H9 (cell line): ENCODE measurements at regions not wholly inside any gene's neighbourhood (a gene's known extent, or its start where the extent isn't known, plus 50 kb on each side); places are given as distances from the start of the nearest gene placed in this dataset.
A peak's percentile ranks its signal among the peaks of the same experiment; 100 is the strongest.

ENCODE experiments used
- DNase-seq: peaks from one replicate; pipeline ENCODE4 v3.0.0-alpha.2; 2017
- H2AFZ ChIP-seq: one replicate; pipeline ENCODE4 v1.6.1; 2013; ENCODE audit warnings: mild to moderate bottlenecking, low read length, control low read depth, moderate library complexity
- H2AK5ac ChIP-seq: 2 replicates; pipeline ENCODE4 v1.6.1; 2013; ENCODE audit warnings: low read length, control low read depth, mixed read lengths; ENCODE audit not compliant: insufficient read length
- H2BK120ac ChIP-seq: one replicate; pipeline ENCODE4 v1.6.1; 2013; ENCODE audit warnings: low read depth, mild to moderate bottlenecking, low read length, control low read depth, inconsistent platforms; ENCODE audit not compliant: poor library complexity, severe bottlenecking
- H2BK12ac ChIP-seq: 2 replicates; pipeline ENCODE4 v1.6.1; 2013; ENCODE audit warnings: low read length, control low read depth, mixed read lengths, low read depth; ENCODE audit not compliant: insufficient read length
- H2BK15ac ChIP-seq: 2 replicates; pipeline ENCODE4 v1.6.1; 2013; ENCODE audit warnings: low read depth, low read length, control low read depth
- H2BK20ac ChIP-seq: one replicate; pipeline ENCODE4 v1.6.1; 2013; ENCODE audit warnings: low read depth, mild to moderate bottlenecking, low read length, control low read depth, inconsistent platforms; ENCODE audit not compliant: poor library complexity, severe bottlenecking
- H2BK5ac ChIP-seq: 2 replicates; pipeline ENCODE4 v1.6.1; 2013; ENCODE audit warnings: low read length, control low read depth, mixed read lengths; ENCODE audit not compliant: insufficient read length
- H3K14ac ChIP-seq: 2 replicates; pipeline ENCODE4 v1.6.1; 2013; ENCODE audit warnings: low read length, control low read depth; ENCODE audit not compliant: insufficient read depth
- H3K18ac ChIP-seq: 2 replicates; pipeline ENCODE4 v1.6.1; 2013; ENCODE audit warnings: low read depth, mild to moderate bottlenecking, mixed read lengths, low read length, control low read depth; ENCODE audit not compliant: insufficient read length
- H3K23ac ChIP-seq: 2 replicates; pipeline ENCODE4 v1.6.1; 2013; ENCODE audit warnings: low read length, control low read depth, mixed read lengths, low read depth; ENCODE audit not compliant: insufficient read length
- H3K23me2 ChIP-seq: 2 replicates; pipeline ENCODE4 v1.6.1; 2013; ENCODE audit warnings: low read depth, mild to moderate bottlenecking, mixed read lengths, low read length, control low read depth; ENCODE audit not compliant: insufficient read length, poor library complexity, severe bottlenecking
- H3K27ac ChIP-seq: 2 replicates; pipeline ENCODE4 v1.5.1; 2013; ENCODE audit warnings: low read length, control low read depth, mixed read lengths, low read depth; ENCODE audit not compliant: insufficient read length
- H3K27me3 ChIP-seq: 2 replicates; pipeline ENCODE4 v1.6.1; 2013; ENCODE audit warnings: low read length, control low read depth, inconsistent platforms; ENCODE audit not compliant: insufficient read depth
- H3K4ac ChIP-seq: 2 replicates; pipeline ENCODE4 v1.6.1; 2013; ENCODE audit warnings: low read depth, mild to moderate bottlenecking, control low read depth, inconsistent platforms, low read length, moderate library complexity
- H3K4me1 ChIP-seq: 2 replicates; pipeline ENCODE4 v1.6.1; 2013; ENCODE audit warnings: low read length, control low read depth, inconsistent platforms; ENCODE audit not compliant: insufficient read depth
- H3K4me2 ChIP-seq: 2 replicates; pipeline ENCODE4 v1.6.1; 2013; ENCODE audit warnings: low read length, control low read depth, mixed read lengths; ENCODE audit not compliant: insufficient read length, insufficient read depth
- H3K56ac ChIP-seq: 2 replicates; pipeline ENCODE4 v1.6.1; 2013; ENCODE audit warnings: low read depth, mild to moderate bottlenecking, mixed read lengths, low read length, control low read depth; ENCODE audit not compliant: insufficient read length
- H3K79me1 ChIP-seq: 2 replicates; pipeline ENCODE4 v1.6.1; 2013; ENCODE audit warnings: low read depth, mild to moderate bottlenecking, moderate library complexity, low read length, control low read depth, inconsistent platforms; ENCODE audit not compliant: insufficient read depth, poor library complexity, severe bottlenecking
- H3K79me2 ChIP-seq: 2 replicates; pipeline ENCODE4 v1.6.1; 2013; ENCODE audit warnings: low read length, control low read depth, inconsistent platforms; ENCODE audit not compliant: insufficient read depth
- H3K9ac ChIP-seq: 2 replicates; pipeline ENCODE4 v1.6.1; 2013; ENCODE audit warnings: low read length, control low read depth, mixed read lengths; ENCODE audit not compliant: insufficient read length; ENCODE audit errors: extremely low read depth
- H3K9me3 ChIP-seq: one replicate; pipeline ENCODE4 v1.6.1; 2013; ENCODE audit warnings: low read depth, low read length, inconsistent platforms; ENCODE audit not compliant: control insufficient read depth
- H3T11ph ChIP-seq: one replicate; pipeline ENCODE4 v1.6.1; 2013; ENCODE audit warnings: mild to moderate bottlenecking, low read length, control low read depth, inconsistent platforms
- H4K20me1 ChIP-seq: one replicate; pipeline ENCODE4 v1.6.1; 2013; ENCODE audit not compliant: control insufficient read depth, insufficient read length, insufficient read depth
- H4K5ac ChIP-seq: 2 replicates; pipeline ENCODE4 v1.6.1; 2013; ENCODE audit warnings: low read depth, mild to moderate bottlenecking, mixed read lengths, low read length, control low read depth; ENCODE audit not compliant: insufficient read length
- H4K8ac ChIP-seq: replicated peaks from 2 replicates; pipeline ENCODE4 v1.6.1; 2013; ENCODE audit warnings: low read length, control low read depth, mixed read lengths, low read depth; ENCODE audit not compliant: insufficient read length
- H4K91ac ChIP-seq: 2 replicates; pipeline ENCODE4 v1.6.1; 2013; ENCODE audit warnings: low read depth, mild to moderate bottlenecking, moderate library complexity, mixed read lengths, low read length, control low read depth; ENCODE audit not compliant: insufficient read length
- H3K27ac Mint-ChIP-seq, 3 experiments: 2 replicates in 2 of 3; 3 replicates in 1 of 3; pipeline ENCODE4 v1.8.0; 2020 to 2021; ENCODE audit warnings: mixed read lengths in 3 of 3, mild to moderate bottlenecking in 1 of 3, moderate library complexity in 1 of 3
- H3K27me3 Mint-ChIP-seq: 2 replicates; pipeline ENCODE4 v1.8.0; 2021; ENCODE audit warnings: low read depth, mild to moderate bottlenecking, moderate library complexity, mixed read lengths
- H3K36me3 Mint-ChIP-seq, 3 experiments: 2 replicates in 2 of 3; 3 replicates in 1 of 3; pipeline ENCODE4 v1.8.0; 2020 to 2021; ENCODE audit warnings: low read depth in 3 of 3, mixed read lengths in 3 of 3; ENCODE audit not compliant: insufficient read depth in 1 of 3
- H3K4me1 Mint-ChIP-seq, 2 experiments: 2 replicates each; pipeline ENCODE4 v1.8.0; 2020; ENCODE audit warnings: mixed read lengths in 2 of 2
- H3K4me3 Mint-ChIP-seq, 2 experiments: 2 replicates in 1 of 2; 3 replicates in 1 of 2; pipeline ENCODE4 v1.8.0; 2020 to 2021; ENCODE audit warnings: mild to moderate bottlenecking in 2 of 2, mixed read lengths in 2 of 2, moderate library complexity in 1 of 2
- H3K9me3 Mint-ChIP-seq, 2 experiments: 2 replicates in 1 of 2; 3 replicates in 1 of 2; pipeline ENCODE4 v1.8.0; 2020; ENCODE audit warnings: mild to moderate bottlenecking in 2 of 2, mixed read lengths in 2 of 2, moderate library complexity in 1 of 2
- CTCF ChIP-seq: fragments of 200-600 bp; sonication (generic); conservative IDR thresholded peaks from 3 replicates; pipeline ENCODE4 v1.8.0; 2021; ENCODE audit warnings: antibody characterized with exemption, mild to moderate bottlenecking

- no peak overlapping the region for H3K18ac ChIP-seq
- H3K23ac ChIP-seq: no peak overlapping the region
- no peaks in the 10 kb centered on the region for H4K20me1 ChIP-seq
- H3K27ac ChIP-seq: no peak overlapping the region
- H3K79me2 ChIP-seq: no peaks in the 10 kb centered on the region
- no peak overlapping the region for H3K4me2 ChIP-seq
- no peak overlapping the region for H3T11ph ChIP-seq
- no peak overlapping the region for H2BK5ac ChIP-seq
- Mint-ChIP-seq H3K27ac (peak overlapping the region in 1 of 3 experiments; percentile 69; a peak in 1 of 7 replicates), H3K27me3 (no peaks in the 10 kb centered on the region), H3K9me3 (peaks cover 30 to 42% of the 10 kb centered on the region in 2 experiments), H3K4me1 (no peaks in the 10 kb centered on the region), H3K4me3 (no peak overlapping the region), H3K36me3 (peaks cover 11 to 45% (median 21%) of the 10 kb centered on the region in 3 experiments)
- H3K27me3 ChIP-seq: no peaks in the 10 kb centered on the region
- no peaks in the 10 kb centered on the region for H3K23me2 ChIP-seq
- H3K9me3 ChIP-seq: no peaks in the 10 kb centered on the region
- H2AK5ac ChIP-seq: no peak overlapping the region
- no peak overlapping the region for H2BK12ac ChIP-seq
- H3K56ac ChIP-seq: no peak overlapping the region
- no peak overlapping the region for H4K91ac ChIP-seq
- DNase-seq: no peak
- H2BK15ac ChIP-seq: no peak overlapping the region
- no peak overlapping the region for H3K9ac ChIP-seq
- H2BK20ac ChIP-seq: no peak overlapping the region
- H3K4me1 ChIP-seq: no peaks in the 10 kb centered on the region
- H3K4ac ChIP-seq: no peak overlapping the region
- no peak for TF ChIP-seq CTCF
- no peak overlapping the region for H4K5ac ChIP-seq
- no peak overlapping the region for H3K14ac ChIP-seq
- H2BK120ac ChIP-seq: no peak overlapping the region
- no peak overlapping the region for H2AFZ ChIP-seq
- no peak overlapping the region for H4K8ac ChIP-seq
- no peaks in the 10 kb centered on the region for H3K79me1 ChIP-seq
Observed at GRCh38 chrX:89124985-89125384, 378.0 kb downstream of the CPXCR1 start.
